ENCODE measurements at regions not wholly inside any gene's neighbourhood (a gene's known extent, or its start where the extent isn't known, plus 50 kb on each side); places are given as distances from the start of the nearest gene placed in this dataset.

DNA sequence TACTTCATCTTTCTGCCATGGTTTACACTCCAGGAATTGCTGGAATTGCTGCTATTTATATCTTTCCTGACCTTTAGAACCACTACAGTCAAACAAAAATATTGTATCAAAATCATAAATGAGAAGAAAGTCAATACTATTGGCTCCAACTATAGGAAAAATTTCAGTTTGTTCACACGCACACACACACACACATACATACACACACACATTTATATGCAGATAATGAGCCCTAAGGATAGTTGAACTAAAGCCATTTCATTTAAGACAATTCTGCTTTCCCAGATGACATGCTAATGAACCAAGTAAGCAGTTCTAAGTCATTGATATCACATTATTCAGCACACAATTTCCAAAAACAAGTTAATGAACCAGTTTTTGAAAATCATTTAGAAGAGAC lies 627.3 kb downstream of the PLOD2 start:
- Mint-ChIP-seq H3K4me3 (ENCODE audit: unreplicated experiment) (no peak overlapping the region), H3K36me3 (ENCODE audit: insufficient read depth, unreplicated experiment) (no peaks in the 10 kb centered on the region), H3K9me3 (ENCODE audit: unreplicated experiment) (no peaks in the 10 kb centered on the region), H3K4me1 (ENCODE audit: insufficient read depth, unreplicated experiment) (no peaks in the 10 kb centered on the region), H3K27me3 (ENCODE audit: insufficient read depth, unreplicated experiment) (no peaks in the 10 kb centered on the region), H3K27ac (ENCODE audit: low read depth, unreplicated experiment) (no peak overlapping the region)
- no TSS peak for BruUV-seq (replicated peaks)
- intact Hi-C loops (cut with micrococcal nuclease): no loop called here
- ChIA-PET POLR2A (no interaction called here), CTCF (no interaction called here)
- DNase-seq (ENCODE audit: unreplicated experiment): no peak
- TF ChIP-seq, protein P1, sequence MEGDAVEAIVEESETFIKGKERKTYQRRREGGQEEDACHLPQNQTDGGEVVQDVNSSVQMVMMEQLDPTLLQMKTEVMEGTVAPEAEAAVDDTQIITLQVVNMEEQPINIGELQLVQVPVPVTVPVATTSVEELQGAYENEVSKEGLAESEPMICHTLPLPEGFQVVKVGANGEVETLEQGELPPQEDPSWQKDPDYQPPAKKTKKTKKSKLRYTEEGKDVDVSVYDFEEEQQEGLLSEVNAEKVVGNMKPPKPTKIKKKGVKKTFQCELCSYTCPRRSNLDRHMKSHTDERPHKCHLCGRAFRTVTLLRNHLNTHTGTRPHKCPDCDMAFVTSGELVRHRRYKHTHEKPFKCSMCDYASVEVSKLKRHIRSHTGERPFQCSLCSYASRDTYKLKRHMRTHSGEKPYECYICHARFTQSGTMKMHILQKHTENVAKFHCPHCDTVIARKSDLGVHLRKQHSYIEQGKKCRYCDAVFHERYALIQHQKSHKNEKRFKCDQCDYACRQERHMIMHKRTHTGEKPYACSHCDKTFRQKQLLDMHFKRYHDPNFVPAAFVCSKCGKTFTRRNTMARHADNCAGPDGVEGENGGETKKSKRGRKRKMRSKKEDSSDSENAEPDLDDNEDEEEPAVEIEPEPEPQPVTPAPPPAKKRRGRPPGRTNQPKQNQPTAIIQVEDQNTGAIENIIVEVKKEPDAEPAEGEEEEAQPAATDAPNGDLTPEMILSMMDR (IDR thresholded peaks at IDR 0.05; ENCODE audit: unreplicated experiment): no peak

DNA sequence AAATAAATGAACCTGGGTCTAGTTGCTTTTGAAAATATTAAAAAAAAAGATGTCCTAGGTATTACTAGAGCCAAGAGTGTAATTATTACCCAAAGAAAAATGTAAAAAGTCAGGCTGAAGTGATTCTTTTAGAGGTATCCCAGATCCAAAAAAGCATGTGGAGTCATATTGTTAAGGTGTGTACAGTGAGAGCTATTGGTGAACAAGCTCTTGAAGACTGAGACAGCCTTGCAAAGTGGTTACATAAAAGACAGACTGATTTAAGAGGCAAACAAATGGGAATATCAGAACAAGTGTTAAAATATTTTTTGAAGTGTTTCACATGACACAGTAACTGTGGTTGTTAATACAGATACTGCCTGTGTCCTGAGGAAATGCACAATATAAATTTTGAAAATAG lies 624.5 kb downstream of the PLOD2 start:
- H3K9me3 Mint-ChIP-seq (ENCODE audit: unreplicated experiment): no peaks in the 10 kb centered on the region
- no peak overlapping the region for H3K4me3 Mint-ChIP-seq (ENCODE audit: unreplicated experiment)
- ChIA-PET POLR2A (no interaction called here), CTCF (no interaction called here)
- no TSS peak for BruUV-seq (replicated peaks)
- no peaks in the 10 kb centered on the region for H3K27me3 Mint-ChIP-seq (ENCODE audit: insufficient read depth, unreplicated experiment)
- intact Hi-C loops (cut with micrococcal nuclease): no loop called here
- H3K27ac Mint-ChIP-seq (ENCODE audit: low read depth, unreplicated experiment): no peak overlapping the region
- TF ChIP-seq, protein P1 (IDR thresholded peaks at IDR 0.05; ENCODE audit: unreplicated experiment): no peak
- no peaks in the 10 kb centered on the region for H3K4me1 Mint-ChIP-seq (ENCODE audit: insufficient read depth, unreplicated experiment)
- H3K36me3 Mint-ChIP-seq (ENCODE audit: insufficient read depth, unreplicated experiment): no peaks in the 10 kb centered on the region
- no peak for DNase-seq (ENCODE audit: unreplicated experiment)

GRCh38 chr3:145550522-145550921 lies 610.5 kb downstream of the PLOD2 start:
- POLR2A ChIA-PET: interaction anchor here (0.6 kb wide), 1 partner anchor 95 kb away, joined by 3 read pairs; no protein-coding TSS in a partner anchor

GRCh38 chr3:145557405-145557804 lies 603.6 kb downstream of the PLOD2 start:
- no TSS peak for BruUV-seq (replicated peaks)
- Mint-ChIP-seq H3K27me3 (ENCODE audit: insufficient read depth, unreplicated experiment) (no peaks in the 10 kb centered on the region), H3K27ac (ENCODE audit: low read depth, unreplicated experiment) (no peak overlapping the region), H3K4me3 (ENCODE audit: unreplicated experiment) (no peak overlapping the region), H3K36me3 (ENCODE audit: insufficient read depth, unreplicated experiment) (no peaks in the 10 kb centered on the region), H3K4me1 (ENCODE audit: insufficient read depth, unreplicated experiment) (no peaks in the 10 kb centered on the region), H3K9me3 (ENCODE audit: unreplicated experiment) (peaks cover 7% of the 10 kb centered on the region)
- DNase-seq (ENCODE audit: unreplicated experiment): no peak
- intact Hi-C loops (cut with micrococcal nuclease): no loop called here
- TF ChIP-seq, protein P1 (IDR thresholded peaks at IDR 0.05; ENCODE audit: unreplicated experiment): no peak
- ChIA-PET CTCF (interaction anchor here (0.6 kb wide), 1 partner anchor 111 kb away, joined by 3 read pairs; no protein-coding TSS in a partner anchor), POLR2A (interaction anchor here (0.8 kb wide), 1 partner anchor 126 kb away, joined by 4 read pairs; no protein-coding TSS in a partner anchor)

More at GRCh38 chr3:145550522-145550921, 610.5 kb downstream of the PLOD2 start:
- DNase-seq (ENCODE audit: unreplicated experiment): no peak
- peaks cover 7% of the 10 kb centered on the region for H3K9me3 Mint-ChIP-seq (ENCODE audit: unreplicated experiment)
- H3K36me3 Mint-ChIP-seq (ENCODE audit: insufficient read depth, unreplicated experiment): no peaks in the 10 kb centered on the region
- CTCF ChIA-PET: no interaction called here
- no peaks in the 10 kb centered on the region for H3K4me1 Mint-ChIP-seq (ENCODE audit: insufficient read depth, unreplicated experiment)
- no peaks in the 10 kb centered on the region for H3K27me3 Mint-ChIP-seq (ENCODE audit: insufficient read depth, unreplicated experiment)
- H3K27ac Mint-ChIP-seq (ENCODE audit: low read depth, unreplicated experiment): no peak overlapping the region
- BruUV-seq (replicated peaks): no TSS peak
- TF ChIP-seq, protein P1 (IDR thresholded peaks at IDR 0.05; ENCODE audit: unreplicated experiment): no peak
- H3K4me3 Mint-ChIP-seq (ENCODE audit: unreplicated experiment): no peak overlapping the region
- intact Hi-C loops (cut with micrococcal nuclease): no loop called here
